ENCODE measurements at regions not wholly inside any gene's neighbourhood (a gene's known extent, or its start where the extent isn't known, plus 50 kb on each side); places are given as distances from the start of the nearest gene placed in this dataset.

- no peak for TF ChIP-seq EZH2phosphoT487 (conservative IDR thresholded peaks at IDR 0.05; ENCODE audit: low read length)
- TF ChIP-seq, protein P1, sequence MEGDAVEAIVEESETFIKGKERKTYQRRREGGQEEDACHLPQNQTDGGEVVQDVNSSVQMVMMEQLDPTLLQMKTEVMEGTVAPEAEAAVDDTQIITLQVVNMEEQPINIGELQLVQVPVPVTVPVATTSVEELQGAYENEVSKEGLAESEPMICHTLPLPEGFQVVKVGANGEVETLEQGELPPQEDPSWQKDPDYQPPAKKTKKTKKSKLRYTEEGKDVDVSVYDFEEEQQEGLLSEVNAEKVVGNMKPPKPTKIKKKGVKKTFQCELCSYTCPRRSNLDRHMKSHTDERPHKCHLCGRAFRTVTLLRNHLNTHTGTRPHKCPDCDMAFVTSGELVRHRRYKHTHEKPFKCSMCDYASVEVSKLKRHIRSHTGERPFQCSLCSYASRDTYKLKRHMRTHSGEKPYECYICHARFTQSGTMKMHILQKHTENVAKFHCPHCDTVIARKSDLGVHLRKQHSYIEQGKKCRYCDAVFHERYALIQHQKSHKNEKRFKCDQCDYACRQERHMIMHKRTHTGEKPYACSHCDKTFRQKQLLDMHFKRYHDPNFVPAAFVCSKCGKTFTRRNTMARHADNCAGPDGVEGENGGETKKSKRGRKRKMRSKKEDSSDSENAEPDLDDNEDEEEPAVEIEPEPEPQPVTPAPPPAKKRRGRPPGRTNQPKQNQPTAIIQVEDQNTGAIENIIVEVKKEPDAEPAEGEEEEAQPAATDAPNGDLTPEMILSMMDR (IDR thresholded peaks at IDR 0.05; ENCODE audit: insufficient read depth, low read length, poor library complexity, severe bottlenecking) = no peak
Measured at GRCh38 chr12:25412735-25413134, 140.3 kb downstream of the LMNTD1 start.

All from SU-DHL-6 (cell line).